22Rv1 (cell line): ENCODE measurements at regions not wholly inside any gene's neighbourhood (a gene's known extent, or its start where the extent isn't known, plus 50 kb on each side); places are given as distances from the start of the nearest gene placed in this dataset.

ENCODE experiments used
- H3K27ac ChIP-seq: fragments of 450-650 bp; 2 replicates; pipeline ENCODE4 v1.5.1; 2017
- ZFX ChIP-seq: fragments of 450-650 bp; IDR thresholded peaks from 2 replicates; pipeline ENCODE4 v1.6.1; 2017; ENCODE audit warnings: antibody characterized with exemption, borderline replicate concordance
- TF ChIP-seq, protein P1 (sequence below): fragments of 450-650 bp; IDR thresholded peaks from 2 replicates; pipeline ENCODE4 v1.5.1; 2017; ENCODE audit warnings: mild to moderate bottlenecking

DNA sequence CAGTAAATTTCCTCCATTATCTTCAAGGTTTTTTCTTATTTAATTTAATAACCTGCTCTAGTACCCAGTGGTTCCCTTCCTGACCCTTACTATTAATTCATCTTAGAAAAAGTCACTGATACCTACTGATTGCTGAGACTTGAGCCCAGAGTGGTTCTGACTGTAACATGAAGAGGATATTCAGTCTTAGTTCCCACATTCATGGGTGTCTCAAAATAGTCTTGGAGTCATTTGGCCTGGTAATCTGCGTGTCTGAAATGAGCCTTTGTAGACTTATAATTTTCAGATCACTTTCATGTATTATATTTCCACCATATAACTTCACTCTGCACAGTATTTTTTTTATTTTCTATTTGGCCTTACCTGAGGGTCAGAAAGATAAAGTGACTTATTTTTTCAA, 732.0 kb upstream of the KIF2B start:
- no peak overlapping the region for H3K27ac ChIP-seq
- TF ChIP-seq ZFX = no peak
- TF ChIP-seq, protein P1, sequence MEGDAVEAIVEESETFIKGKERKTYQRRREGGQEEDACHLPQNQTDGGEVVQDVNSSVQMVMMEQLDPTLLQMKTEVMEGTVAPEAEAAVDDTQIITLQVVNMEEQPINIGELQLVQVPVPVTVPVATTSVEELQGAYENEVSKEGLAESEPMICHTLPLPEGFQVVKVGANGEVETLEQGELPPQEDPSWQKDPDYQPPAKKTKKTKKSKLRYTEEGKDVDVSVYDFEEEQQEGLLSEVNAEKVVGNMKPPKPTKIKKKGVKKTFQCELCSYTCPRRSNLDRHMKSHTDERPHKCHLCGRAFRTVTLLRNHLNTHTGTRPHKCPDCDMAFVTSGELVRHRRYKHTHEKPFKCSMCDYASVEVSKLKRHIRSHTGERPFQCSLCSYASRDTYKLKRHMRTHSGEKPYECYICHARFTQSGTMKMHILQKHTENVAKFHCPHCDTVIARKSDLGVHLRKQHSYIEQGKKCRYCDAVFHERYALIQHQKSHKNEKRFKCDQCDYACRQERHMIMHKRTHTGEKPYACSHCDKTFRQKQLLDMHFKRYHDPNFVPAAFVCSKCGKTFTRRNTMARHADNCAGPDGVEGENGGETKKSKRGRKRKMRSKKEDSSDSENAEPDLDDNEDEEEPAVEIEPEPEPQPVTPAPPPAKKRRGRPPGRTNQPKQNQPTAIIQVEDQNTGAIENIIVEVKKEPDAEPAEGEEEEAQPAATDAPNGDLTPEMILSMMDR = no peak

DNA sequence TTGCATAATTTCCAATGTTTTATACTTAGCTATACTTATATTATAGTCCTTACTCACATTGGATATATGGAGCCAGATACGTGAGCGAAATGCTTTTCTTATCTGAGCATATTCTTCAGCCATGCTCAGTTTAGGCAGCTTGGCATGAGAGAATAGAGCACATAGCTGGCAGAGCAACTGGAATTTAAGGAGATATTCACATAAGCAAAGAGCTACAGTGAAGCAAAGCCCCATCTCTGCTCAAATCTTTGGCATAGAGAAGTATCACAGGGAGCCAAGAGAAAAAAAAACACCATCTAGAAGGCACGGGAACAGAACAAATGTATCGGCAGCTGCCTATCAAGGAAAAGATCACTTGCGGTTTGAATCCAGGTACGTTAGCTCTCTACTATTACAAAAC, 734.2 kb upstream of the KIF2B start:
- H3K27ac ChIP-seq = no peak overlapping the region
- no peak for TF ChIP-seq ZFX
- TF ChIP-seq, protein P1 = no peak

DNA sequence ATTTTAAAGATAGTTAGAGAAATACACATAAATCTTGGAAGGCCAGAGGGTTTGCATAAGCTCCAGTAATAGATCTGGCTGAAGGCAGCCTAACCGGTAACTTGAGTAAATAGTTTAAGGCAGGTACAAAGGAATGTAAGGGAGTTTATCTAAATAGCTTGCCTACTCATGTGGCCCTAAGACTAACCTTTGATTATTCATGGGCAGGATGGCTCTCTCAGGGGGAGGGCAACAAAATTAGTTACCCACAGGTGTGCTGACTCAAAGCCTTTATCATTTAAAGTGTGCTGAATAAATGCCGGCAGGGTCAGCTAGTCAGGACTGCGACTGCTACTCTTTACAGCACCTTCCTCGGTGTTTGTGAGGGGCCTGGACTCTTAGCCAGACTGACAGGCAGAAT, 761.3 kb upstream of the KIF2B start:
- no peak overlapping the region for H3K27ac ChIP-seq
- TF ChIP-seq, protein P1 = no peak
- no peak for TF ChIP-seq ZFX

DNA sequence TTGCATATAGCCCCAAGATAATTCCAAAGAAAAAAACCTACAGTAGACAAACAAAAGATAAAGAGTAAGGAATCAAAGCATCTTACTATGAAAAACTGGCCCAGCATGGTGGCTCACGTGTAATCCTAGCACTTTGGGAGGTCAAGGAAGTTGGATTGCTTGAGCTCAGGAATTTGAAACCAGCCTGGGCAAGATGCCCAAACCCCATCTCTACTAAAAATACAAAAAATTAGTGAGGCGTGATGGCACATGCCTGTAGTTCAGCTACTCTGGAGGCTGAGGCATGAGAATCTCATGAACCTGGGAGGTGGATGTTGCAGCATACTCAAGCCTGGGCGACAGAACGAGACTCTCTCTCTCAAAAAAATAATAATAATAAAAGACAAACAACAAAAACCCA, 764.7 kb upstream of the KIF2B start:
- TF ChIP-seq, protein P1 = no peak
- no peak for TF ChIP-seq ZFX

DNA sequence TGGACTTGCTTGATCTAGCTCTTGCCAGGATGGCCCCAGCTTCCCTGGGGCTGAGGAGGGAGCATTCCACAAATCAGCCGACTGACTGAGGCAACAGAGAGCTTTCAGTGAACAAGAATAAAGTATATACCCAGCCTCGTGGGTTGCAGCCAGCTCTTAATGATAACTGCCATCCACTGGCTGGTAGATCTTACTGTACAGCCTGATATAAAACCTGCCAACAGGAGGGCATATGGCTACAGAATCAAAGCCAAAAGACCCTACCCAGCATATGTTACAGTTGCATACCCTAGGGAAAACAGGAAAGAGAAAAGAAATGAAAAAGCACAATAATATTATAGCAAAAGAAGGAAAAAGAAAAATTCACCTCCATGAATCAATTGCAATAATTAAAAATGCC, 775.9 kb upstream of the KIF2B start:
- no peak for TF ChIP-seq ZFX
- TF ChIP-seq, protein P1 = no peak
- no peak overlapping the region for H3K27ac ChIP-seq

More for the DNA sequence above, 764.7 kb upstream of the KIF2B start:
- no peak overlapping the region for H3K27ac ChIP-seq

DNA sequence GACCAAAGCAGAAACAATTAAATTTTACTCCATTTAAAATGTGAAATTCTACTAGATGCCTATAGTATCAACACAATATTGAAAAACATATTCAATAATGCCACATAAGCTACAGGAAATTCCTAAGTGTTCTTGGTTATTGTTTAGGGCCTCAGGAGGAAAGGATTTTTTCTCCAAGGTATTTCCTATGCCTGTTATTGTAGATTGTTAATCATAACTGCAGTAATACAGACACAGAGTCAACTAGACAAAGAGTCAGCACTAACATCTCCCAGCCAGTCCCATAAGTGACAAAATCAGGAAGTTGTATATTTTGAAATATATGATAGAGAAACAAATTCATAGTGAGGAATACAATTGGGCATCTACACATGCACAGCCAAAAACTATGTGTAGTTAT, 782.7 kb upstream of the KIF2B start:
- TF ChIP-seq, protein P1 = no peak
- no peak for TF ChIP-seq ZFX
- H3K27ac ChIP-seq = no peak overlapping the region

DNA sequence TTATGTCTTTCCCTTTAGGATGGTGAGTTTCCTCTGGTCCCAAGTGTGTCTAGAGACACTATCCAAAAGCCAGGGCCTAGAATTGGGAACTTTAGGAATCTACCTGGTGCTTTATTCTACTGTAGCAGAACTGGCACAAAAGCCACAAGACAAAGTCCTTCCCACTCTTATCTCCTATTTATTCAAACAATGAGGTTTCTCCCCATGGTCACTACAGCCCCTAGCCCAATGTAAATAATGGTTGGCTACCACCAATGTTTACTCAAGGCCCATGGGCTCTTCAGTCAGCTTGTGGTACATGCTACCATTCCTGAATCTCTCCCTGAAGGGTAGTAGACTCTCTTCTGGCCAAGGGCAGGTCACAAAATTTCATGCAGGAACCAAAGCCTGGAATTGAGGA, 789.4 kb upstream of the KIF2B start:
- TF ChIP-seq, protein P1 = no peak
- TF ChIP-seq ZFX = no peak

More for the DNA sequence above, 789.4 kb upstream of the KIF2B start:
- H3K27ac ChIP-seq = no peak overlapping the region
